KG1 (cell line): ENCODE measurements at regions not wholly inside any gene's neighbourhood (a gene's known extent, or its start where the extent isn't known, plus 50 kb on each side); places are given as distances from the start of the nearest gene placed in this dataset.
"Not testable (repeated sequence)": the region's sequence is repeated elsewhere in the genome, so short reads cannot be mapped to it uniquely, and the experiment has no call there.

Experiments
- DNase-seq: peaks from one replicate; lab custom pipeline; 2025; lab: John Stamatoyannopoulos, UW

GRCh38 chr17:26936645-26937044, 357.3 kb upstream of the WSB1 start:
- DNase-seq = not testable (repeated sequence)

DNA sequence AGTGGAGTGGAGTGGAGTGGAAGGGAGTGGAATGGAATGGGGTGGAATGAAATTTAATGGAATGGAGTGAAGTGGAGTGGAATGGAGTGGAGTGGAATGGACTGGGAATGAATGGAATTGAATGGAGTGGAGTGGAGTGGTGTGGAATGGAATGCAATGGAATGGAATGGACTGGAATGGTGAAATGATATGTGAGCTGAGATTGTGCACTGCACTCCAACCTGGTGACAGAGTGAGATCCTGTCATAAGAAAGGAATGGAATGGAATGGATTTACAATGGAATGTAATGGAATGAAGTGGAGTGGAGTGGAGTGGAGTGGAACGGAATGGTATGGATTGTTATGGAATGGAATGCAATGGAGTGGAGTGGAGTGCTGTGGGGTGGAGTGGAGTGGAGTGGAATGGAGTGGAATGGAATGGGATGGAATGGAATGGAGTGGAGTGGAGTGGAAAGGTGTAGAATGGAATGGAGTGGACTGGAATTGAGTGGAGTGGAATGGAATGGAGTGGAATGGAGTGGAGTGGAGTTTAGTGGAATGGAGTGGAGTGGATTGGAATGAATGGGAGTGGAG, 356.1 kb upstream of the WSB1 start:
- DNase-seq = not testable (repeated sequence)

DNA sequence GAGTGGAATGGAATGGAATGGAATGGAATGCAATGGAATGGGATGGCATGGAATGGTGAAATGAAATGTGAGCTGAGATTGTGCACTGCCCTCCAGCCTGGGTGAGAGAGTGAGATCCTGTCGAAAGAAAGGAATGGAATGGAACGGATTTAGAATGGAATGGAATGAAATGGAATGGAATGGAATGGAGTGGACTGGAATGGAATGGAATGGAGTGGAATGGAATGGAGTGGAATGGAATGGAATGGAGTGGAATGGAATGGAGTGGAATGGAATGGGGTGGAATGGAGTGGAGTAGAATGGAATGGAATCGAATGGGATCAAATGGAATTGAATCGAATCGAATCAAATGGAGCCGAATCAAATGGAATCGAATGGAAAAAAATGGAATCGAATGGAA, 354.2 kb upstream of the WSB1 start:
- DNase-seq = not testable (repeated sequence)

DNA sequence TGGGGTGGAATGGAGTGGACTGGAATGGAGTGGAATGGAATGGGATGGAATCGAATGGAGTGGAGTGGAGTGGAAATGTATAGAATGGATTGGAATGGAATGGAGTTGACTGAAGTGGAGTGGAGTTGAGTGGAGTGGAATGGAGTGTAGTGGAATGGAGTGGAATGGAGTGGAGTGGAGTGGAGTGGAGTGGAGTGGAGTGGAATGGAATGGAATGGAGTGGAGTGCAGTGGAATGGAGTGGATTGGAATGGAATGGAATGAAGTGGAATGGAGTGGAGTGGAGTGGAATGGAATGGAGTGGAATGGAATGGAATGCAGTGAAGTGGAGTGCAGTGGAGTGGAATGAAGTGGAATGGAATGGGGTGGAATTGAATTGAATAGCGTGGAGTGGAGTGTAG, 353.3 kb upstream of the WSB1 start:
- not testable (repeated sequence) for DNase-seq

DNA sequence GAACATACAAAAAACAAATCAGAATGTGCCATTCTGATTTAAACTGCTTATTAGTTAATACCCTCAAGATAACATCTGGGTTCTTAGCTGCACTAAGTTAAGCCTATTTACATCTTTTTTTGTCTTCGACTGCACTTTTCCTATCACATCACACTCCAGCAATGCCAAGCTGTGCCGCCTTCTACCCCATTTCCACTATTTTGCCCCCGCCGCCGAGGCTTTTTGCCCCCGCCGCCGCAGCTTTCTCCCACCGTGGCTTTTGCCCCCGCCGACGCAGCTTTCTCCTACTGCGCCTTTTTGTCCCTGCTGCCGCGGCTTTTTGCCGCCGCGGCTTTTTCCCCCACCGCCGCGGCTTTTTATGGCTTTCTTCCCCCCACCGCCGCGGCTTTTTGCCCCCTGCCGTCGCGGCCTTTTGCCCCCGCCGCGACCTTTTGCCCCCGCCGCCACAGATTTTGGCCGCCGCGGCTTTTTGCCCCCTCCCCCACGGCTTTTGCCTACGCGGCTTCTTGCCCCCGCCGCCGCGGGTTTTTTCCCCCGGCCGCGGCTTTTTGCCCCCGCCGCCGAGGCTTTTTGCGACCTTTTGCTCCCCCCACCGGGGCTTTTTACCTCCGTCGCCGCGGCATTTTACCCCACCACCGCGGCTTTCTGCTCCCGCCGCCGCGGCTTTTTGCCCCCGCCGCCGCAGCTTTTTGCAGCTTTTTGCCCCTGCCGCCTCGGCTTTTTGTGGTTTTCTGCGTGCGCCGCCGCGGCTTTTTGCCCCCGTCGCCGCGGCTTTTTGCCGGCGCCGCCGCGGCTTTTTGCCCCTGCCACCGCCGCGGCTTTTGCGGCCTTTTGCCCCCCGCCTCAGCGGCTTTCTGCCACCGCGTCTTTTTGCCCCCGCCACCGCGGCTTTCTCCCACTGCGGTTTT, 331.4 kb upstream of the WSB1 start:
- no peak for DNase-seq

DNA sequence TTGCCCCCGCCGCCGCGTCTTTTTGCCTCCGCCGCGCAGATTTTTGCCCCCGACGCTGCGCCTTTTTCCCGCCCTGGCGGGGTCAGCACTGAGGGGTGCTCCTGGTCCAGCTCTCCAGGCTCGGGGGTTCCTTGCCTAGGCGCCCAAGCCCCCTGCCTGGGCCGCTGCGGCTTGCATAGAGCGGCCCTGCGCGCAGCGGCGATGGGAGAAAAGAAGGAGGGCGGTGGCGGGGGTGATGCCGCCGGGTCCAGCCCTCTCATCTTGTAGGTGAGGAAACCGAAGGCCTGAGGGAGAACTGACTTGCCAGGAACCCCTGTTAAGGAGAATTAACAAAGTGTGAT, 330.8 kb upstream of the WSB1 start:
- DNase-seq = no peak

DNA sequence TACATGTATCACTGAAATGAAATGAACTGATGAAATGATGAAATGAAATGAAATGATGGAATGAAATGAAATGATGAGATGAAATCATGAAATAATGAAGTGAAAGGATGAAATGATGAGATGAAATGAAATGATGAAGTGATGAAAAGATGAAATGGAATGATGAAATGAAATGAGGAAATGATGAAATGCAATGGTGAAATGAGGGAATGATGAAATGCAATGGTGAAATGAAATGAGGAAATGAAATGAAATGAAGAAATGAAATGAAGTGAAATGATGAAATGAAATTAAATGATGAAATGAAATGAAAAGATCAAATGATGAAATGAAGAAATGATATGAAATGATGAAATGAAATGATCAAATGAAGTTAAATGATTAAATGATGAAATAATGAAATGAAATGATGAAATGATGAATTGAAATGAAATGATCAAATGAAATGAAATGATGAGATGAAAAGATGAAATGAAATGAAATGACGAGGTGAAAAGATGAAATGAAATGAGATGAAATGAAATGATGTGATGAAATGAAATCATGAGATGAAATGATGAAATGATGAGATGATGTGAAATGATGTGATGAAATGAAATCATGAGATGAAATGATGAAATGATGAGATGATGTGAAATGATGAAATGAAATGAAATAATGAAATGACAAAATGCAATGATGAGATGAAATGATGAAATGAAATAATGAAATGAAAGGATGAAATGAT, 327.9 kb upstream of the WSB1 start:
- DNase-seq = not testable (repeated sequence)

- DNase-seq = not testable (repeated sequence)
These were observed 327.2 kb upstream of the WSB1 start for GRCh38 chr17:26966625-26967179.

- DNase-seq = not testable (repeated sequence)
These were observed 312.0 kb upstream of the WSB1 start for GRCh38 chr17:26981845-26982425.

GRCh38 chr17:26982563-26982962, 311.4 kb upstream of the WSB1 start:
- not testable (repeated sequence) for DNase-seq

DNA sequence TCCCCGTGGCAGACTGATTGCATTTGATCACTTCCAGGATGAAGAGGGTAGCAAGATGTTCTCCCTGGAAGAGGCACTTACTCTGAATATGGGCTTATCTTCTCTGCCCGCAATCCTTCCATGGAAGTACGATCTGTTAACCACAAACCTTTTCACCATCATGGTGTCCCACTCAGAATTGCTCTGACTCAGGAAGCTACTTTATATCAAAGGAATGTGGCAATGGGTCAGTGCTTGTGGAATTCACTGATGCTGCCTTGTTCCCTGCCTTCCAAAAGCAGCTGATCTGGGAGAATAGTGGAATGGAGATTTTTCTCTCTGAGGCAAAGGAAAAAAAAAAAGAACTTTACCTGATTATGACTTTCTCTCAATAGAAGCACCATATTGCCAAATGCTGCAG, 306.1 kb upstream of the WSB1 start:
- not testable (repeated sequence) for DNase-seq

DNA sequence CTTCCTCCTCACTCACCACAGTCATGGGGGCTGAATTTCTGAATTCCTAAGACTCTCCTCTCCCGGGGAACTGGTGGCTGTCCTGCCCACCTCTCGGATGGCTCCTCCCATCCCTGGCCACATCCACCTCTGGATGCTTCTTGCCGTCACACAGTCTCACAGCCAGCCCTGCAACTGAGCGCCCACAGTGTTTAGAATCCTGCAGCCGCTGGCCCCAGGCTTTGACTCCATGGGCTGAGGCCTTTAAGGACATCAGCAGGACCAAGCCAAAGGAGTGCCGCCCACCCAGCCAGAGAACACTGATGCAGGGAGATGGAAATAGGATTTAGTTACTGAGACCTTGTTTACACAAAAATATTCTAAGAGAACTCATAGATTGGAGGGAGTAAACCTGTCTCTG, 299.3 kb upstream of the WSB1 start:
- not testable (repeated sequence) for DNase-seq

DNA sequence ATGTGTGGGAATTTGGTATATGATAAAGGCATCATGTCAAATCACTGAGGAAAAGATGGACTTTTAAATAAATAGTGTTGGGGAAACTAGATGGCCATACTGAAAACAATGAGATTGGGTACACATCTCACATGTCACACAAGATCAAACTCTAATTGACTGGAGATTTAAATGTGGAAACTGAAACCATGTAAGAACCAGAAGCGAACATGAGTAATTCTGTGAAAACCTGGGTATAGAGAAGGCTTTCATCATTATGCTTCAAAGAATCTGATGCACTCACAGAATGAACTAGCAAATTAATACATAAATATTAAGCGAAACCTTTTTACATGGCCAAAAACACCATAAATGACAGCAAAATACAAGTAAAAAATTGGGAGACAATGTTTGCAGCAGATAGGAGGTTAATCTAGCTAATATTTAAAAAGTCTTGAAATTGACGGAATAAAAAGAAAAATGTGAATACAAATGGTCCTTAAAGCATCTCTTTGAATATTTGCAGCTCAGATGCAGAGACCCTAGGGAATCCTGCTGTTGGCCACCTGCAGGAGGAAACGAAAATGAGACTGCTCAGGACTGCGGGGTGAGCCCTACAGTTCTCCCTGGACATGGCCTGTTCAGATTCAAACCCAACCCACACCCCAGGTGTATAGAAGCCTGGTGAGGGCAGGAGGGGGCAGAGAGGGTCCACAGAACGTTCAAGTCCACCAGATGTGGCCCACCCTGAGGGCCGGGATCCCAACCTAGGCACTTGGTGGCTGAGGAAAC, 297.6 kb upstream of the WSB1 start:
- DNase-seq = not testable (repeated sequence)

DNA sequence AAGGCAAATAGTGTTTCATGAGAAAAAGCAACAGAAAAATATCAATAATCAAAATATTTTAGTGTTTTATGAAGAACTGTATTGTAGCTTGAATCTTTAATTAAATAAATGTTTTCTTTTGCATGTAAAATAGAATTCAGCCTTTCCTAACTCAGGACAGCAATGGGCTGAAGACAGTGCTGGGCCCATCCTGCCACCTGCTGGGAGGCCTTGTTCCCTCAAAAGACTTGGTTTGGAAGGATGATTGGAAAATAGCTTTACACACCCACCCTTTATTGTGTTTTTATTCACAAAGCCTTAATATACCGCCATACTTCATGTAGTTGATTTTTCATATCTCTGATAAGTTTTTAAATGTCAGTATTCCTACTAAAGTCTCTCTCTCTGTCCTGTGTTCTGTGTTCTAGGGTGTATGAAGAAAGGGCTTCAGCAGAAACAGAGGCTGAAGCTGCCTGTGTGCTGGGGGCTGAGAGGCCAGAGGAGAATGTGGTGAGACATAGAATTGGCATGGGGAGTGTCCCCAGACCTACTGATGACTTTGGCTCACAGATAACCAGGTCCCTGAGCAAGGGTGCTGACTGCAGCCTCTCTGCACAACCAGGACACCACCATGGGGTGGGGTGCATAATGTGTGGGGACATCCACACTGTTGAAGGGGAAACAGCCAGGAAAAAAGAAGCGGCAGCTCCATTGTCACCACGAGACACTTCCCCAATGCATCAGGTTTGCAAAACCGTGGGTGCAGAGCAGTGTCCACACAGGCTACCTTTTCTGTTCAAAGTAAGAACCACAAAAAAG, 286.0 kb upstream of the WSB1 start:
- DNase-seq = not testable (repeated sequence)

- no peak for DNase-seq
These were observed 284.8 kb upstream of the WSB1 start for GRCh38 chr17:27009087-27009486.

- DNase-seq = not testable (repeated sequence)
These were observed 283.8 kb upstream of the WSB1 start for GRCh38 chr17:27010138-27010537.

DNA sequence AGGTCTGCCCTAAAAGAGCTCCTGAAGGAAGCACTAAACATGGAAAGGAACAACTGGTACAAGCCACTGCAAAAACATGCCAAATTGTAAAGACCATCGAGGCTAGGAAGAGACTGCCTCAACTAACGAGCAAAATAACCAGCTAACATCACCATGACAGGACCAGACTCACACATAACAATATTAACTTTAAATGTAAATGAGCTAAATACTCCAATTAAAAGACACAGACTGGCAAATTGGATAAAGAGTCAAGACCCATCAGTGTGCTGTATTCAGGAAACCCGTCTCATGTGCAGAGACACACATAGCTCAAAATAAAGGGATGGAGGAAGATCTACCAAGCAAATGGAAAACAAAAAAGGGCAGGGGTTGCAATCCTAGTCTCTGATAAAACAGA, 263.4 kb upstream of the WSB1 start:
- not testable (repeated sequence) for DNase-seq

GRCh38 chr17:27038676-27039075, 255.2 kb upstream of the WSB1 start:
- DNase-seq = no peak

GRCh38 chr17:27045039-27045438, 248.9 kb upstream of the WSB1 start:
- not testable (repeated sequence) for DNase-seq

- DNase-seq = no peak
These were observed 244.7 kb upstream of the WSB1 start for GRCh38 chr17:27049104-27049784.
